ENCODE measurements at regions not wholly inside any gene's neighbourhood (a gene's known extent, or its start where the extent isn't known, plus 50 kb on each side); places are given as distances from the start of the nearest gene placed in this dataset.

DNA sequence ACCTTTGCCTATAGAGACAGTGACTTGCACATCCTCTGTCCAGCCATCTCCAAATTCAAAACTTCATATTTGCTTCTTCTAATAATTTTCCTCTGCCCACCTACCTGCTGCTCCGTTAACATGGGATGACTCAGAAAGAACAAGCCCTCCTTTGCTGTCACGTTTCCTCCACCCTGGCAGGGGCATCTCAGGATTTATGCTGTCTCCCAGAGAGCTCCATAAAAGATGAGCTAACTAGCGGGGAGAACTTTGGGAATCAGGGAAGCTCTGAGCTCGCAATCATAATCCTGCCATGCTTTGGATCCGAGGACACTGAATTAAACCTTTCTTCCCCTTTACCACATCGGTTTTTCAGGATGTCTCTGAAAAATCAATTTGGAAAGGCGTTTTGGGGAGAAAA, 78.4 kb upstream of the FSTL4 start:
- H3K36me3 ChIP-seq (ENCODE audit: control insufficient read depth in 2 of 2, insufficient read depth in 2 of 2, low read length in 2 of 2), result no peaks in the 10 kb centered on the region
- no peaks in the 10 kb centered on the region for H3K4me1 ChIP-seq (ENCODE audit: control insufficient read depth in 2 of 2, insufficient read depth in 2 of 2, low read length in 2 of 2)
- peaks cover 0 to 3% of the 10 kb centered on the region in 2 donors for H3K27me3 ChIP-seq (ENCODE audit: control insufficient read depth in 2 of 2, insufficient read depth in 2 of 2, low read length in 2 of 2)
- H3K4me3 ChIP-seq (ENCODE audit: low read length in 2 of 2), result no peak overlapping the region
- no peaks in the 10 kb centered on the region for H3K9me3 ChIP-seq (ENCODE audit: control insufficient read depth in 2 of 2, low read length in 2 of 2)
- no peak overlapping the region for H3K9ac ChIP-seq (ENCODE audit: low read depth in 1 of 2, low read length in 2 of 2)
- H3K27ac ChIP-seq (ENCODE audit: low read depth in 2 of 2, low read length in 2 of 2), result no peak overlapping the region

DNA sequence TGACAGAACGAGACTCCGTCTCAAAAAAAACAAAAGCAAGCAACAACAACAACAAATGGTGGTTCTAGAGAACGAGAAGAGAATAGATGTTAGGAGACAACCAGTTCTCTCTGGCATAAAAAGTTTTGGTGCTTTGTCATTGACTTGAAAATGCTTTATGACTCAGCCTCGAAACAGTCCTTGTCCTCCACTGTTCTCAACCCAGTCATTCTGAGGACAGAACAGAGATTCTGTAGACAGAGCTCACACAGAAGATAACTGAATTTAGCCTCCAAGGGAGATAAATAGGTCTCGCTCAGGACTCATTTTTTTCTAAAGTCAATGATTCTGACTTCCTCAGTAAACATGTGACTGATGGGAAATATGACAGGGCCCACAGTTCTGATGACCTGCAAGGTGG, 76.0 kb upstream of the FSTL4 start:
- H3K27me3 ChIP-seq (ENCODE audit: control insufficient read depth in 2 of 2, insufficient read depth in 2 of 2, low read length in 2 of 2), result peaks cover 0 to 3% of the 10 kb centered on the region in 2 donors

DNA sequence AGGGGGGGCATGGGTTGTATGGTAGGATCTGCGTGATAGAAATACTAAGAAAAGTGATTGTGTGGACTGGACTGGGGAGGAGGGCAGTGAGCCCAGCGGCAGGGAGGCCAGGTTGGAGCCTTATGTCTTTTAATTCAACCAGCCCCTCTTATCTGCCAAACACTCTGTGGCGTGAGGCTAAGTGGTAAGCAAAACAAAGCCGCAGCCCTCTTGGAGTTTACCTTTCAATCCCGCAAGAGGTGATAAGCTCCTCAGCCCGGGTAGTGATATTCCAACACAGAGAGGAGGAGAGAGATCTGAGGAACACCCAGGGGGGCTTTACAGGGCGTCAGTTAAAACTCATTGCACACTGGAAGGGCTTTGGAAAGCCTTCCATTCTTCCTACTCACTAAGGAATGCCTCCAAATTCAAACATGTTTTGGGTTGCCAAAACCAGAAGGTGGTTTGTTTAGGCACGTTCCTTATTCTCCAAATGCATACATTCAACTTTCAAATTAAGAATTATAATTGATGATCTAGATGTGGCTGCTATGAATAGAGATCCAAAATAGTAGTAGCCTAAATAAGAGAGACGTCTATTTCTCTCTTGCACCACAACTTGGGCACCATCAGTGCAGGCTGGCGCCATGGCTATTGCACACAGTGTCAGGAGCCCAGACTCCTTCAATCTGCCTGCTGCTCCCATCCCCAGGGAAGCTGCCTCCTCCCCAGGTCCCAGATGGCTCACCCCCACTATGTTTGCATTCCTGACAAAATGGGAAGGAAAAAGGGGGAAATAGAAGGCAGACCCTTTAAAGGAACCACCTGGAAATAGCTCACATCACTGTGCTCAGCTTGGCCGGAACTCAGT, 75.1 kb upstream of the FSTL4 start:
- Histone ChIP-seq H3K4me3 (ENCODE audit: low read length in 2 of 2) (no peak overlapping the region), H3K27me3 (ENCODE audit: control insufficient read depth in 2 of 2, insufficient read depth in 2 of 2, low read length in 2 of 2) (peaks cover 0 to 3% of the 10 kb centered on the region in 2 donors), H3K4me1 (ENCODE audit: control insufficient read depth in 2 of 2, insufficient read depth in 2 of 2, low read length in 2 of 2) (no peaks in the 10 kb centered on the region), H3K27ac (ENCODE audit: low read depth in 2 of 2, low read length in 2 of 2) (no peak overlapping the region), H3K9me3 (ENCODE audit: control insufficient read depth in 2 of 2, low read length in 2 of 2) (no peaks in the 10 kb centered on the region), H3K36me3 (ENCODE audit: control insufficient read depth in 2 of 2, insufficient read depth in 2 of 2, low read length in 2 of 2) (no peaks in the 10 kb centered on the region), H3K9ac (ENCODE audit: low read depth in 1 of 2, low read length in 2 of 2) (no peak overlapping the region)

More for the DNA sequence above, 76.0 kb upstream of the FSTL4 start:
- no peak overlapping the region for H3K9ac ChIP-seq (ENCODE audit: low read depth in 1 of 2, low read length in 2 of 2)
- no peaks in the 10 kb centered on the region for H3K4me1 ChIP-seq (ENCODE audit: control insufficient read depth in 2 of 2, insufficient read depth in 2 of 2, low read length in 2 of 2)
- no peak overlapping the region for H3K27ac ChIP-seq (ENCODE audit: low read depth in 2 of 2, low read length in 2 of 2)
- H3K4me3 ChIP-seq (ENCODE audit: low read length in 2 of 2), result no peak overlapping the region
- no peaks in the 10 kb centered on the region for H3K9me3 ChIP-seq (ENCODE audit: control insufficient read depth in 2 of 2, low read length in 2 of 2)
- no peaks in the 10 kb centered on the region for H3K36me3 ChIP-seq (ENCODE audit: control insufficient read depth in 2 of 2, insufficient read depth in 2 of 2, low read length in 2 of 2)

DNA sequence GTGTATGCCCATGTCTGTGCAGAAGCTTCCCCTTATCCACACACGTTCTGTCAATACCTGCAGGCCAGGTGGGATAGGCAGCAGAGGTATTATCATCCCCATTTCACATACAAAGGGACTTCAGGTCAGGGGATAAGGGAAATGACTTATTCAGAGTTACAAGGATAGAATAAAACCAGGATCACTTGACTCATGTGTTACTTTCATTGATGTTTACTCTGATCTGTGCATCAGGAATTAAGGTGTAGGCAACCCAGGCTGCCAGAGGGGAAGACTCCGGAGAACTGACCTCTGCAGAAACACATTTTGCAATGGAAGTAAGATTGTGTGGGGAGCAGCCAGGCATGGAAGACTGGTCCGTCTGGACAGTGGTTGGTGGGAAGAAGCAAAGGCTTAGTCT, 74.2 kb upstream of the FSTL4 start:
- no peaks in the 10 kb centered on the region for H3K36me3 ChIP-seq (ENCODE audit: control insufficient read depth in 2 of 2, insufficient read depth in 2 of 2, low read length in 2 of 2)
- H3K4me3 ChIP-seq (ENCODE audit: low read length in 2 of 2), result no peak overlapping the region
- no peak overlapping the region for H3K9ac ChIP-seq (ENCODE audit: low read depth in 1 of 2, low read length in 2 of 2)
- no peak overlapping the region for H3K27ac ChIP-seq (ENCODE audit: low read depth in 2 of 2, low read length in 2 of 2)
- H3K9me3 ChIP-seq (ENCODE audit: control insufficient read depth in 2 of 2, low read length in 2 of 2), result no peaks in the 10 kb centered on the region
- no peaks in the 10 kb centered on the region for H3K4me1 ChIP-seq (ENCODE audit: control insufficient read depth in 2 of 2, insufficient read depth in 2 of 2, low read length in 2 of 2)
- H3K27me3 ChIP-seq (ENCODE audit: control insufficient read depth in 2 of 2, insufficient read depth in 2 of 2, low read length in 2 of 2), result no peaks in the 10 kb centered on the region

DNA sequence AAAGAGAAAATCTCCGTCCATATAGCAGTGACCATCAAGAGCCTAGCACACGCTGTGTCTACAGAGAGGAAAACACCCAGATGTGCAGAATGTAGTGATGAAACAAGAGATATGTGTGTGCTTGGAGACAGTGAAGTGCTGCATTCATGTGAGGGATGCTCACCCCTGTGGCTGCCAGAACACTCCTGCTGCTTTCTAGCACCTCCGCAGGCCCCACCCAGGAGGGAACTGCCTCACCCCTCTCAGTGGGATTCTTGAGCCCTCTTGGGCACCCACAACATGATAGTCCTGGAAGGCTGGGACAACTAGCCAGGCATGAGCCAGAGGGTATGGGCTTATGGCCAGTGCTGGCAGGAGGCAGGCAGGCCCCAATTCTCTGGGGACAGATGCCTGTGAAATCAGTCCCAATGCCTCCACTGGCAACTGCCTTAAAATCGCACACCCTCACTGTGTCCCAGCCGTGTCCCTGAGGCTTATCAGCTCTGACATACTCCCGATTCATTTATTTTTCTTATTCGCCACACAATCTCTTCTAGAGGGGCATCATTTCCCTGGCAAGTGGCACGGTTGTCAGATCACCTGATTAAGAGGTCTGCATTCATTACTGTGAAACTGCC, 73.2 kb upstream of the FSTL4 start:
- Histone ChIP-seq H3K9ac (ENCODE audit: low read depth in 1 of 2, low read length in 2 of 2) (no peak overlapping the region), H3K27me3 (ENCODE audit: control insufficient read depth in 2 of 2, insufficient read depth in 2 of 2, low read length in 2 of 2) (no peaks in the 10 kb centered on the region), H3K27ac (ENCODE audit: low read depth in 2 of 2, low read length in 2 of 2) (no peak overlapping the region), H3K36me3 (ENCODE audit: control insufficient read depth in 2 of 2, insufficient read depth in 2 of 2, low read length in 2 of 2) (no peaks in the 10 kb centered on the region), H3K4me3 (ENCODE audit: low read length in 2 of 2) (no peak overlapping the region), H3K9me3 (ENCODE audit: control insufficient read depth in 2 of 2, low read length in 2 of 2) (no peaks in the 10 kb centered on the region), H3K4me1 (ENCODE audit: control insufficient read depth in 2 of 2, insufficient read depth in 2 of 2, low read length in 2 of 2) (no peaks in the 10 kb centered on the region)

DNA sequence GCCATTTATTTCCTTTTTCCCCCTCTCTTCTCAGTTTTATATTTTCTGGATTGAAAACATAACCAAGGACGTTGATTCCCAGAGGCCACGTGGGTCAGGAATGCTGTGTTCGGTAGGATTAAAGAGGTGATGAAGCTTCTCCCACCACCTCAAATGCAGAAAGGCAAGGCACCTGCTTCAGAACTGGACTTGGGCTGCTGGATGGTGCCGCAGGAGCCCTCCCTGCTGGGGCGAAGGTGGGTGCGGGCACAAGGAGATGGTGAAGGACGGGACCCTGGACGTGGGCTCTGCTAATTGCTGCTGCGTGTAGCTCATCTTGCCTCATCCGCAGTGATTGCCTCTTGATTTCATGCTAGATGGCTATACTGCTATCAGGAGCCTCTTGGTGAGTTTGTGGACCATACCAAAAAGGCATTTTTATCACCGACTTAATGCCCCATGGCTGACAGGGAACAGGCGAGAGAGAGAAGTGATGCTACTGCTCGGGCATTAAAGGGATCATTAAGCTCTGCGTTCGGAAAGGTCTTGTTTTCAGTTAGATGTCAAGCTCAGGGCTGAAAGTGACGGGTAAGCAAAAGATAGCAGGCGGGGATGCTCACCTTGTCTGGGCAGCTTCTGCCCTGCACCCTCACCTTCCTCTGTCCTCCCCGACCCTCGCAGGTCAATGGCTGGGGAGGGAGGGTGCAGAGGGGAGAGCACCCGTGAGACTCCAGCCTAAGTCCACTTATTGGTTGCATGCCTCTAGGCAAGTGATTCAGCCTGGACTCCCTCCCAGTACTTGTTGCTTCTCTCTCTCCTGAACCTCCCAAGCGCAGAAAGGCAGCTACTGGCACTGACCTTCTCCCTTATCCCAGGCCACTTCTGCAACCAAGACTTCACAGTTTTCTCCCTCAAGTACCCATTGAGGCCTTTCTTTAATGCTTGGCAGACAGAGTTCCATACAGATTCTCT, 71.6 kb upstream of the FSTL4 start:
- H3K4me1 ChIP-seq (ENCODE audit: control insufficient read depth in 2 of 2, insufficient read depth in 2 of 2, low read length in 2 of 2), result no peaks in the 10 kb centered on the region
- no peaks in the 10 kb centered on the region for H3K36me3 ChIP-seq (ENCODE audit: control insufficient read depth in 2 of 2, insufficient read depth in 2 of 2, low read length in 2 of 2)
- no peak overlapping the region for H3K4me3 ChIP-seq (ENCODE audit: low read length in 2 of 2)
- H3K27me3 ChIP-seq (ENCODE audit: control insufficient read depth in 2 of 2, insufficient read depth in 2 of 2, low read length in 2 of 2), result no peaks in the 10 kb centered on the region
- H3K9me3 ChIP-seq (ENCODE audit: control insufficient read depth in 2 of 2, low read length in 2 of 2), result no peaks in the 10 kb centered on the region
- H3K27ac ChIP-seq (ENCODE audit: low read depth in 2 of 2, low read length in 2 of 2), result no peak overlapping the region
- no peak overlapping the region for H3K9ac ChIP-seq (ENCODE audit: low read depth in 1 of 2, low read length in 2 of 2)

DNA sequence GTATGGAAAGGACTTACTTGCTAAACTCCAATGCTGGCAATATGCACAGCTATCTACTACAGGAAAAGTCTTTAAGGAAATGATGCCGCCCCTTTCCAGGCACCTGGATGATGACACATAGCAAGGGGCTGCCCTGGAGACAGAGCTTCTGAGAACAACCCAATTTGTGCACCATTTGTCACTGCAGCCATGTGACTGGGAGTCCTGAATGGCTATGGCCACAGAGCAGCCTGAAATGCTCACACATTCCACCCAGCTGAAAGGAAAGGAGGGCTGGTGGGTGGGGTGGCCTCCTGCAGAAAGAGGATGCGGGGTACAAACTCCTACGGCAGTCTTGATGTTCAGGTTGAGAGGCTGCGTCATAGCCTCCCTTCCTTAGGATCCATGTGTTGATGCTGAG, 70.1 kb upstream of the FSTL4 start:
- H3K9me3 ChIP-seq (ENCODE audit: control insufficient read depth in 2 of 2, low read length in 2 of 2), result no peaks in the 10 kb centered on the region
- H3K27me3 ChIP-seq (ENCODE audit: control insufficient read depth in 2 of 2, insufficient read depth in 2 of 2, low read length in 2 of 2), result no peaks in the 10 kb centered on the region
- no peaks in the 10 kb centered on the region for H3K4me1 ChIP-seq (ENCODE audit: control insufficient read depth in 2 of 2, insufficient read depth in 2 of 2, low read length in 2 of 2)
- H3K4me3 ChIP-seq (ENCODE audit: low read length in 2 of 2), result no peak overlapping the region
- H3K36me3 ChIP-seq (ENCODE audit: control insufficient read depth in 2 of 2, insufficient read depth in 2 of 2, low read length in 2 of 2), result no peaks in the 10 kb centered on the region
- no peak overlapping the region for H3K27ac ChIP-seq (ENCODE audit: low read depth in 2 of 2, low read length in 2 of 2)
- H3K9ac ChIP-seq (ENCODE audit: low read depth in 1 of 2, low read length in 2 of 2), result no peak overlapping the region

DNA sequence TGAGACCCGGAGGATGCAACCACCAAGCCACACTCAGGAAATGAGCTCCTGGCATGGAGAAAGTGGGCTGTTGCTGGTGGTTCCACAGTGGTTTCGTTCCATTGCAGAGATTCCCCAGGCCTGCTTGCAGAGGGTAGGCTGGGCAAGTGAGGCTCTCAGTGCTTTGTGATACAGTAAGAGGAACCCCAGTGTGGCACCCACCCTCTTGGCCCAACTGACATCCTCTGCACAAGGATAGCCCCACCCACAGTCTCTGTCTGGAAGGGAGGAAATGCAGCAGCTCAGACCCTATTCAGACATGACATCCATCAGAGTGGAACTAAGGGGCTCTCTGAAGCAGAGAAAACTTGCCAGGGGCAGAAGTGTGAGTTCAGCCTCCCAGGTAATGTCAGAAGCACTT, 69.6 kb upstream of the FSTL4 start:
- no peaks in the 10 kb centered on the region for H3K36me3 ChIP-seq (ENCODE audit: control insufficient read depth in 2 of 2, insufficient read depth in 2 of 2, low read length in 2 of 2)
- no peaks in the 10 kb centered on the region for H3K27me3 ChIP-seq (ENCODE audit: control insufficient read depth in 2 of 2, insufficient read depth in 2 of 2, low read length in 2 of 2)
- no peak overlapping the region for H3K27ac ChIP-seq (ENCODE audit: low read depth in 2 of 2, low read length in 2 of 2)
- H3K4me1 ChIP-seq (ENCODE audit: control insufficient read depth in 2 of 2, insufficient read depth in 2 of 2, low read length in 2 of 2), result no peaks in the 10 kb centered on the region
- no peaks in the 10 kb centered on the region for H3K9me3 ChIP-seq (ENCODE audit: control insufficient read depth in 2 of 2, low read length in 2 of 2)
- H3K9ac ChIP-seq (ENCODE audit: low read depth in 1 of 2, low read length in 2 of 2), result no peak overlapping the region
- no peak overlapping the region for H3K4me3 ChIP-seq (ENCODE audit: low read length in 2 of 2)

DNA sequence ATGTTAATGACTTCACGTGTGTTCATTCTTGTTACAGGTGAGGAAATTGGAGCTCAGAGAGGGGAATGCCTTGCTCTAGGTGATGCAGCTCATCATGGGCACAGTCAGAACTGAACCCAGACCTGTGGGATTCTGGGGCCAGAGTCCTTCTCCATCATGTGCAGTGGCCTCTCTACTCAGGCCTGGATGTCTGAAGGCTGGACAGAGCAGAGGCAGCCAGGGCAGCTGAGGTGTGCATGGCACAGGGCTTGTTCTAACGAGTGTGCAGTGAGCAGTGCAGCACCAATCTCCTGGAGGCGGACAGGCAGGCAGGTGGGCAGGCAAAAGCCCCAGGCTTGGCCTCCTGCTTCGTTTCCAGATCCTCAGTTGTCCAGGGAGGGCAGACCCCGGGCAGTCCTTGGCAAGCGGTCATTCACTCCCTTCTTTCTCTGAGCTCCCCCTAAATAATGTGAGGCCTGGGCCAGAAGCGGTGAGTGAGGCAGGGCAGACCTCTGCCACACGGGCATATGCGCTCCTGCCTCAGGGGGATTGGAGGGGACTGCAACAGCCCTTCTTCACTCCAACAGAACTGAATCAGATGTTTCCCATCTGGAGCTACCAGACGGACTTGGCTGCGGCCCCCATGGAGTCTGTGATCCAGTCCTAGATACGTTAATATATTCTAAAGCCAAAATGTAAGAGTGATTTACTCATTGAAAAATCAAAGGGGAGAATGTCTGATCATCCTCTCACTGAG, 68.7 kb upstream of the FSTL4 start:
- Histone ChIP-seq H3K4me1 (ENCODE audit: control insufficient read depth in 2 of 2, insufficient read depth in 2 of 2, low read length in 2 of 2) (no peaks in the 10 kb centered on the region), H3K9ac (ENCODE audit: low read depth in 1 of 2, low read length in 2 of 2) (no peak overlapping the region), H3K4me3 (ENCODE audit: low read length in 2 of 2) (no peak overlapping the region), H3K36me3 (ENCODE audit: control insufficient read depth in 2 of 2, insufficient read depth in 2 of 2, low read length in 2 of 2) (no peaks in the 10 kb centered on the region), H3K27me3 (ENCODE audit: control insufficient read depth in 2 of 2, insufficient read depth in 2 of 2, low read length in 2 of 2) (no peaks in the 10 kb centered on the region), H3K27ac (ENCODE audit: low read depth in 2 of 2, low read length in 2 of 2) (no peak overlapping the region), H3K9me3 (ENCODE audit: control insufficient read depth in 2 of 2, low read length in 2 of 2) (no peaks in the 10 kb centered on the region)

Measured in mucosa of rectum (tissue), 2 donors.